ENCODE measurements at regions not wholly inside any gene's neighbourhood (a gene's known extent, or its start where the extent isn't known, plus 50 kb on each side); places are given as distances from the start of the nearest gene placed in this dataset.

DNA sequence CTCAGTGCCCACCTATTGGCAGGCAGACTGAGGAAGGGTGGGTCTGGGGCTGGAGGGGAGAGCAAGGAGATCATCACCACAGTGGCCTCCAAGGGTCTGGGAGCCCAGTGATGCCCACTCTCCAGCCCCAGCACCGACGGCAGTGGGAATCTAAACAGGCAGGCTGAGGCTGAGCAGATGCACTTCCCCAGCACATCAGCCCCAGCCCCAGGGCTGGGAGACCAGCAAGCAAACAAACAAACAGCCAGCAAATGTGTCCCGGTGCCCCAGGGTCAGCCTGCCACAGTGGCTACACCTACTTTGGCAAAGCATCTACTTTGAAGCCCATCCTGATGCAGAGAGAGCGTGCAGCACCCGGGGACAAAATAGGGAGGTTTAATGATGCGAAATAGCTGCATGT lies 216.3 kb upstream of the ZC3H12A start:
- Histone ChIP-seq H2AFZ (ENCODE audit: low read depth, low read length) (no peak overlapping the region), H3K79me2 (ENCODE audit: control insufficient read depth, insufficient read depth, low read length) (no peaks in the 10 kb centered on the region), H3K4me2 (ENCODE audit: insufficient read depth, low read length) (no peak overlapping the region), H3K9me3 (replicated peaks; ENCODE audit: control insufficient read depth, insufficient read depth, low read length) (no peaks in the 10 kb centered on the region), H3K27ac (ENCODE audit: insufficient read depth, low read depth, low read length) (no peak overlapping the region), H4K20me1 (replicated peaks; ENCODE audit: control insufficient read depth, extremely low read depth, insufficient read depth, low read length) (no peaks in the 10 kb centered on the region), H3K27me3 (ENCODE audit: control insufficient read depth in 2 of 2, insufficient read depth in 2 of 2, low read length in 2 of 2) (no peaks in the 10 kb centered on the region), H3K9me1 (replicated peaks; ENCODE audit: control insufficient read depth, extremely low read depth, insufficient read depth, low read length) (no peaks in the 10 kb centered on the region), H3K4me3 (replicated peaks in 1 of 3; ENCODE audit: insufficient read depth in 1 of 3, low read depth in 1 of 3, low read length in 3 of 3) (no peak overlapping the region), H3K36me3 (ENCODE audit: control insufficient read depth in 2 of 2, extremely low read depth in 1 of 2, insufficient read depth in 2 of 2, low read length in 2 of 2) (no peaks in the 10 kb centered on the region), H3K9ac (replicated peaks; ENCODE audit: extremely low read depth, insufficient read depth, low read length) (no peak overlapping the region), H3K4me1 (ENCODE audit: control insufficient read depth, extremely low read depth, insufficient read depth, low read length) (no peaks in the 10 kb centered on the region)
- dilution Hi-C loops (cut with MboI; ENCODE audit: extremely low pct_ligation_motif_present, low sequenced_read_pairs) = no loop called here
- intact Hi-C loops (cut with micrococcal nuclease) = no loop called here
- DNase-seq (ENCODE audit: low read depth, low spot score) (no peak), FAIRE-seq (no peak)
- no peak for TF ChIP-seq EZH2 (IDR thresholded peaks at IDR 0.05; ENCODE audit: borderline replicate concordance, low read depth, low read length, severe bottlenecking)
- TF ChIP-seq JUN (IDR thresholded peaks at IDR 0.05; ENCODE audit: borderline replicate concordance, insufficient read depth, insufficient read length, low read depth) = no peak
- TF ChIP-seq, protein P1, sequence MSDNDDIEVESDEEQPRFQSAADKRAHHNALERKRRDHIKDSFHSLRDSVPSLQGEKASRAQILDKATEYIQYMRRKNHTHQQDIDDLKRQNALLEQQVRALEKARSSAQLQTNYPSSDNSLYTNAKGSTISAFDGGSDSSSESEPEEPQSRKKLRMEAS (IDR thresholded peaks at IDR 0.05; ENCODE audit: insufficient read depth, insufficient read length) = no peak
- ChIA-PET POLR2A (no interaction called here), CTCF (no interaction called here)
- BruUV-seq (replicated peaks) = no TSS peak

DNA sequence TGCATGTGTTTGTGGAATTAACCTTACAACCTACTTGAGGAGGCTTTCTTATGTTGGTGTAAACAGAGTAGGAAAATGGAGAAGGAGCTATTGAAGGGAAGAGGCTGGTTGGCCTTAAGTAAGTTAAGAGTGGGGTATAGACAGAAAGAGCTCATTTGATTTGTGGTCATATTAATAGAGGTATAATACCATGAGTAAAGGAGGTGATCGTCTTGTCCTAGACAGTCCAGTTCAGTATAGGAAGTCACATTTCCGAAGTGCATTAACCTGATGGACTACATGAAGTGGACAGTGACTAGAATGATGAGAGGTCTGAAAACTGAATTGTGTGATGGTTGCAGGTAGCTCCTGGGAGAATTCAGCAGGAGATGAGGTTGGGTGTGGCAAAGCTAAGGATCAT lies 215.4 kb upstream of the ZC3H12A start:
- dilution Hi-C loops (cut with MboI; ENCODE audit: extremely low pct_ligation_motif_present, low sequenced_read_pairs) (no loop called here), intact Hi-C loops (cut with micrococcal nuclease) (no loop called here)
- no TSS peak for BruUV-seq (replicated peaks)
- Histone ChIP-seq H3K9me1 (replicated peaks; ENCODE audit: control insufficient read depth, extremely low read depth, insufficient read depth, low read length) (no peaks in the 10 kb centered on the region), H3K36me3 (ENCODE audit: control insufficient read depth in 2 of 2, extremely low read depth in 1 of 2, insufficient read depth in 2 of 2, low read length in 2 of 2) (no peaks in the 10 kb centered on the region), H3K79me2 (ENCODE audit: control insufficient read depth, insufficient read depth, low read length) (no peaks in the 10 kb centered on the region), H3K4me1 (ENCODE audit: control insufficient read depth, extremely low read depth, insufficient read depth, low read length) (no peaks in the 10 kb centered on the region), H3K27ac (ENCODE audit: insufficient read depth, low read depth, low read length) (no peak overlapping the region), H2AFZ (ENCODE audit: low read depth, low read length) (no peak overlapping the region), H3K9ac (replicated peaks; ENCODE audit: extremely low read depth, insufficient read depth, low read length) (no peak overlapping the region), H4K20me1 (replicated peaks; ENCODE audit: control insufficient read depth, extremely low read depth, insufficient read depth, low read length) (no peaks in the 10 kb centered on the region), H3K27me3 (ENCODE audit: control insufficient read depth in 2 of 2, insufficient read depth in 2 of 2, low read length in 2 of 2) (no peaks in the 10 kb centered on the region), H3K4me2 (ENCODE audit: insufficient read depth, low read length) (no peak overlapping the region), H3K4me3 (replicated peaks in 1 of 3; ENCODE audit: insufficient read depth in 1 of 3, low read depth in 1 of 3, low read length in 3 of 3) (no peak overlapping the region), H3K9me3 (replicated peaks; ENCODE audit: control insufficient read depth, insufficient read depth, low read length) (no peaks in the 10 kb centered on the region)
- ChIA-PET CTCF (no interaction called here), POLR2A (no interaction called here)
- FAIRE-seq (no peak), DNase-seq (ENCODE audit: low read depth, low spot score) (no peak)
- no peak for TF ChIP-seq POLR2AphosphoS5 (IDR thresholded peaks at IDR 0.05; ENCODE audit: insufficient read depth, low read depth, low read length)

All from endothelial cell of umbilical vein (primary cell).